ENCODE measurements at regions not wholly inside any gene's neighbourhood (a gene's known extent, or its start where the extent isn't known, plus 50 kb on each side); places are given as distances from the start of the nearest gene placed in this dataset.

DNA sequence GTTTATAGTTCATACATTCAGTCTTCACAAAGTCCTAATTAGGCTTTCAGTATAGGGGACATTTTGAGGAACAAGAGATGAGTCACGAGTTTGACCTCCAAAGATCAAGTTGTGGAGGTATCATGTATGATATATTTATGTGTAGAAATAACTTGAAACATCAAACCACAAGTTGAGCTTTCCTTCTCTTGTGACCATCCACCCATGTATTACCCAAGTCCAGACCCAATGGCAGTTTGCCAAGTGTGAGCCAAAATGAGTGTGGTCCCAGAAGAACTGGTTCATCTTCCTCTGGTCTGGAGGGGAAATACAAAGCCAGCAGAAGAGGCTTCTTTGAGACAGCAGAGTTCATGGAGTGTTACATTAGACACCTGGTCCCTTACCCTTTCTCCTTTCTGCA is 104.9 kb downstream of the ATP23 start:
- peaks cover 7 to 29% (median 17%) of the 10 kb centered on the region in 7 donors for H3K9me3 Mint-ChIP-seq
- H3K4me3 Mint-ChIP-seq = peak overlapping the region in 1 of 2 donors; percentile 16
- no peaks in the 10 kb centered on the region for H3K27me3 ChIP-seq (ENCODE audit: control insufficient read depth in 2 of 2, insufficient read depth in 2 of 2, low read length in 2 of 2)
- TF ChIP-seq, protein P1, sequence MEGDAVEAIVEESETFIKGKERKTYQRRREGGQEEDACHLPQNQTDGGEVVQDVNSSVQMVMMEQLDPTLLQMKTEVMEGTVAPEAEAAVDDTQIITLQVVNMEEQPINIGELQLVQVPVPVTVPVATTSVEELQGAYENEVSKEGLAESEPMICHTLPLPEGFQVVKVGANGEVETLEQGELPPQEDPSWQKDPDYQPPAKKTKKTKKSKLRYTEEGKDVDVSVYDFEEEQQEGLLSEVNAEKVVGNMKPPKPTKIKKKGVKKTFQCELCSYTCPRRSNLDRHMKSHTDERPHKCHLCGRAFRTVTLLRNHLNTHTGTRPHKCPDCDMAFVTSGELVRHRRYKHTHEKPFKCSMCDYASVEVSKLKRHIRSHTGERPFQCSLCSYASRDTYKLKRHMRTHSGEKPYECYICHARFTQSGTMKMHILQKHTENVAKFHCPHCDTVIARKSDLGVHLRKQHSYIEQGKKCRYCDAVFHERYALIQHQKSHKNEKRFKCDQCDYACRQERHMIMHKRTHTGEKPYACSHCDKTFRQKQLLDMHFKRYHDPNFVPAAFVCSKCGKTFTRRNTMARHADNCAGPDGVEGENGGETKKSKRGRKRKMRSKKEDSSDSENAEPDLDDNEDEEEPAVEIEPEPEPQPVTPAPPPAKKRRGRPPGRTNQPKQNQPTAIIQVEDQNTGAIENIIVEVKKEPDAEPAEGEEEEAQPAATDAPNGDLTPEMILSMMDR (IDR thresholded peaks at IDR 0.05) = no peak
- H3K79me2 ChIP-seq (ENCODE audit: insufficient read depth, low read length) = no peaks in the 10 kb centered on the region
- no peak overlapping the region for H3K4me3 ChIP-seq (replicated peaks in 1 of 3; ENCODE audit: low read depth in 2 of 3, low read length in 3 of 3)
- H3K4me2 ChIP-seq (replicated peaks; ENCODE audit: extremely low read depth, low read length, poor library complexity, severe bottlenecking) = no peak overlapping the region
- H3K27ac ChIP-seq (ENCODE audit: low read depth in 1 of 2, low read length in 2 of 2) = no peak overlapping the region
- DNase-seq = peak; percentile 8 to 66 (median 42)
- no peaks in the 10 kb centered on the region for H4K20me1 ChIP-seq (ENCODE audit: insufficient read depth, low read length)
- intact Hi-C loops (cut with micrococcal nuclease) = no loop called here
- H3K9ac ChIP-seq (ENCODE audit: insufficient read depth, low read length, poor library complexity, severe bottlenecking) = no peak overlapping the region
- H3K27me3 Mint-ChIP-seq (ENCODE audit: low read depth in 3 of 3) = peaks cover 0 to 4% (median 2%) of the 10 kb centered on the region in 3 donors
- no peaks in the 10 kb centered on the region for H3K36me3 ChIP-seq (replicated peaks in 1 of 2; ENCODE audit: control insufficient read depth in 1 of 2, insufficient read depth in 2 of 2, low read length in 2 of 2)
- no CpG with 5 or more reads among the region's 1 CpG for WGBS (ENCODE audit: insufficient coverage)
- no peak overlapping the region for H2AFZ ChIP-seq (ENCODE audit: insufficient read depth, low read depth, low read length, poor library complexity, severe bottlenecking)
- peaks cover 0 to 5% of the 10 kb centered on the region in 2 donors for H3K4me1 ChIP-seq (ENCODE audit: control insufficient read depth in 1 of 2, insufficient read depth in 2 of 2, low read length in 2 of 2)
- H3K4me1 Mint-ChIP-seq = peaks cover 11% of the 10 kb centered on the region
- H3K36me3 Mint-ChIP-seq = no peaks in the 10 kb centered on the region
- peaks cover 0 to 9% of the 10 kb centered on the region in 2 donors for H3K9me3 ChIP-seq (replicated peaks in 1 of 2; ENCODE audit: control insufficient read depth in 1 of 2, insufficient read depth in 1 of 2, low read length in 2 of 2)
- peak overlapping the region in 3 of 7 donors; percentile 6 to 77 (median 68) for H3K27ac Mint-ChIP-seq

DNA sequence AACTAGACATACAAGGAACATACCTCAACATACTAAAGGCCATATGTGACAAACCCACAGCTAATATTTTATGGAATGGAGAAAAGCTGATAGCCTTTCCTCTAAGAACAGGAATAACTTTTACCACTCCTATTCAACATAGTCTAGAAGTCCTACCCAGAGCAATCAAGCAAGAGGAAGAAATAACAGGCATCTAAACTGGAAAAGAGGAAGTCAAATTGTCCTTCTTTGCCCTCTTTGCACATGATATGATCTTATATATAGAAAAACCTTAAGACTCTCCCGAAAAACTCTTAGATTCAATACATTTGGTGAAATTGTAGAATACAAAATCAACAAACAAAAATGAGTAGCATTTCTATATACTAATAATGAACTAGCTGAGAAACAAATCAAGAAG is 110.0 kb downstream of the ATP23 start:
- H3K4me3 ChIP-seq (replicated peaks in 1 of 3; ENCODE audit: low read depth in 2 of 3, low read length in 3 of 3) = no peak overlapping the region
- Mint-ChIP-seq H3K27me3 (ENCODE audit: low read depth in 3 of 3) (peaks cover 0 to 4% (median 0%) of the 10 kb centered on the region in 3 donors), H3K27ac (no peak overlapping the region), H3K4me3 (no peak overlapping the region), H3K36me3 (no peaks in the 10 kb centered on the region), H3K4me1 (peaks cover 6% of the 10 kb centered on the region), H3K9me3 (peaks cover 7 to 31% (median 26%) of the 10 kb centered on the region in 7 donors)
- H3K9me3 ChIP-seq (replicated peaks in 1 of 2; ENCODE audit: control insufficient read depth in 1 of 2, insufficient read depth in 1 of 2, low read length in 2 of 2) = peaks cover 0 to 8% of the 10 kb centered on the region in 2 donors
- H3K36me3 ChIP-seq (replicated peaks in 1 of 2; ENCODE audit: control insufficient read depth in 1 of 2, insufficient read depth in 2 of 2, low read length in 2 of 2) = no peaks in the 10 kb centered on the region
- no peak overlapping the region for H3K4me2 ChIP-seq (replicated peaks; ENCODE audit: extremely low read depth, low read length, poor library complexity, severe bottlenecking)
- intact Hi-C loops (cut with micrococcal nuclease) = no loop called here
- no peak overlapping the region for H3K9ac ChIP-seq (ENCODE audit: insufficient read depth, low read length, poor library complexity, severe bottlenecking)
- no peak overlapping the region for H3K27ac ChIP-seq (ENCODE audit: low read depth in 1 of 2, low read length in 2 of 2)
- H2AFZ ChIP-seq (ENCODE audit: insufficient read depth, low read depth, low read length, poor library complexity, severe bottlenecking) = no peak overlapping the region
- no peak for DNase-seq
- H3K4me1 ChIP-seq (ENCODE audit: control insufficient read depth in 1 of 2, insufficient read depth in 2 of 2, low read length in 2 of 2) = peaks cover 0 to 1% of the 10 kb centered on the region in 2 donors
- no peaks in the 10 kb centered on the region for H3K79me2 ChIP-seq (ENCODE audit: insufficient read depth, low read length)
- TF ChIP-seq, protein P1 (IDR thresholded peaks at IDR 0.05) = no peak
- H3K27me3 ChIP-seq (ENCODE audit: control insufficient read depth in 2 of 2, insufficient read depth in 2 of 2, low read length in 2 of 2) = no peaks in the 10 kb centered on the region
- H4K20me1 ChIP-seq (ENCODE audit: insufficient read depth, low read length) = no peaks in the 10 kb centered on the region
- WGBS (ENCODE audit: insufficient coverage) = no CpG with 5 or more reads among the region's 1 CpG

Measured in CD14-positive monocyte (primary cell).